Neural cell (in vitro differentiated cells): ENCODE measurements at regions not wholly inside any gene's neighbourhood (a gene's known extent, or its start where the extent isn't known, plus 50 kb on each side); places are given as distances from the start of the nearest gene placed in this dataset.

Experiments used
- H2AFZ ChIP-seq: fragments of 200-600, 300-800 bp; sonication (generic), shearing (Covaris generic); 2 replicates; pipeline ENCODE4 v1.6.0; 2014; ENCODE audit warnings: low read depth, mild to moderate bottlenecking, antibody characterized with exemption, low read length, moderate library complexity
- H3F3A ChIP-seq: fragments of 200-600 bp; shearing (Covaris generic); 2 replicates; pipeline ENCODE4 v1.6.1; 2016; ENCODE audit warnings: mild to moderate bottlenecking, moderate library complexity, mixed read lengths, antibody characterized with exemption, low read length; ENCODE audit not compliant: insufficient read depth, poor library complexity, severe bottlenecking
- H3K27ac ChIP-seq: fragments of 200-600, 300-800 bp; sonication (generic), shearing (Covaris generic); 2 replicates; pipeline ENCODE4 v1.5.1; 2014; ENCODE audit warnings: mild to moderate bottlenecking, low read length, moderate library complexity
- H3K27me3 ChIP-seq: fragments of 300-800, 200-600 bp; sonication (generic), shearing (Covaris generic); 2 replicates; pipeline ENCODE4 v1.6.0; 2014; ENCODE audit warnings: mild to moderate bottlenecking, low read depth, low read length, moderate library complexity; ENCODE audit not compliant: insufficient read depth
- H3K36me3 ChIP-seq: fragments of 300-800, 200-600 bp; sonication (generic), shearing (Covaris generic); 2 replicates; pipeline ENCODE4 v1.5.1; 2014; ENCODE audit warnings: mild to moderate bottlenecking, antibody characterized with exemption, low read length, moderate library complexity; ENCODE audit not compliant: insufficient read depth
- H3K4me2 ChIP-seq: fragments of 300-800, 200-600 bp; sonication (generic), shearing (Covaris generic); 2 replicates; pipeline ENCODE4 v1.6.0; 2014; ENCODE audit warnings: mild to moderate bottlenecking, low read length
- H3K4me3 ChIP-seq: fragments of 300-800, 200-600 bp; sonication (generic), shearing (Covaris generic); 2 replicates; pipeline ENCODE4 v1.5.1; 2014; ENCODE audit warnings: mild to moderate bottlenecking, low read length, moderate library complexity
- H3K79me2 ChIP-seq: fragments of 200-600 bp; shearing (Covaris generic); replicated peaks from 2 replicates; pipeline ENCODE4 v1.6.0; 2014; ENCODE audit warnings: mild to moderate bottlenecking, low read length, moderate library complexity; ENCODE audit not compliant: insufficient read depth
- H3K9ac ChIP-seq: fragments of 300-800, 200-600 bp; sonication (generic), shearing (Covaris generic); 2 replicates; pipeline ENCODE4 v1.6.1; 2016; ENCODE audit warnings: mild to moderate bottlenecking, low read length, mixed read lengths
- H3K9me2 ChIP-seq: fragments of 200-600 bp; shearing (Covaris generic); 2 replicates; pipeline ENCODE4 v1.6.1; 2016; ENCODE audit warnings: mild to moderate bottlenecking, low read length, mixed read lengths; ENCODE audit not compliant: insufficient read depth
- H3K9me3 ChIP-seq: fragments of 200-600, 300-800 bp; sonication (generic), shearing (Covaris generic); 2 replicates; pipeline ENCODE4 v1.6.1; 2016; ENCODE audit warnings: mild to moderate bottlenecking, mixed run types, low read length, moderate library complexity, mixed read lengths
- H4K20me1 ChIP-seq: fragments of 200-600 bp; shearing (Covaris generic); 2 replicates; pipeline ENCODE4 v1.6.1; 2016; ENCODE audit warnings: mild to moderate bottlenecking, mixed run types; ENCODE audit not compliant: insufficient read depth
- CTCF ChIP-seq: fragments of 450-650 bp; IDR thresholded peaks from 2 replicates; pipeline ENCODE4 v1.5.1; 2014; ENCODE audit warnings: antibody characterized with exemption, mild to moderate bottlenecking, moderate library complexity; ENCODE audit not compliant: poor library complexity, severe bottlenecking
- EP300 ChIP-seq: fragments of 450-650 bp; conservative IDR thresholded peaks from 2 replicates; pipeline ENCODE4 v1.6.1; 2014; ENCODE audit warnings: antibody characterized with exemption, mild to moderate bottlenecking, moderate library complexity; ENCODE audit not compliant: poor library complexity, severe bottlenecking
- EZH2 ChIP-seq: fragments of 200-600, 300-800 bp; shearing (Covaris generic), sonication (generic); IDR thresholded peaks from 2 replicates; pipeline ENCODE4 v1.6.1; 2014; ENCODE audit warnings: antibody characterized with exemption, low read length, borderline replicate concordance, mild to moderate bottlenecking; ENCODE audit not compliant: insufficient read depth, poor library complexity, severe bottlenecking
- MXI1 ChIP-seq: fragments of 450-650 bp; conservative IDR thresholded peaks from 2 replicates; pipeline ENCODE4 v1.6.1; 2014; ENCODE audit warnings: antibody characterized with exemption, mild to moderate bottlenecking; ENCODE audit not compliant: poor library complexity, severe bottlenecking
- POLR2AphosphoS5 ChIP-seq: IDR thresholded peaks from 2 replicates; pipeline ENCODE4 v1.6.1; 2012
- RAD21 ChIP-seq: fragments of 450-650 bp; conservative IDR thresholded peaks from 2 replicates; pipeline ENCODE4 v1.6.1; 2014; ENCODE audit warnings: antibody characterized with exemption, mild to moderate bottlenecking, moderate library complexity
- SMC3 ChIP-seq: fragments of 450-650 bp; conservative IDR thresholded peaks from 2 replicates; pipeline ENCODE4 v1.6.1; 2014; ENCODE audit warnings: antibody characterized with exemption, mild to moderate bottlenecking, moderate library complexity; ENCODE audit not compliant: poor library complexity
- TAF1 ChIP-seq: IDR thresholded peaks from 2 replicates; pipeline ENCODE4 v1.6.1; 2012; ENCODE audit warnings: low read depth
- TF ChIP-seq, protein P1 (sequence below): IDR thresholded peaks from 2 replicates; pipeline ENCODE4 v1.6.1; 2012; ENCODE audit warnings: borderline replicate concordance

- Histone ChIP-seq H3F3A (no peaks in the 10 kb centered on the region), H3K27me3 (no peaks in the 10 kb centered on the region), H3K4me2 (no peak overlapping the region), H3K9me3 (no peaks in the 10 kb centered on the region), H3K27ac (no peak overlapping the region), H2AFZ (no peak overlapping the region), H3K36me3 (no peaks in the 10 kb centered on the region), H3K79me2 (no peaks in the 10 kb centered on the region), H3K4me3 (no peak overlapping the region), H4K20me1 (no peaks in the 10 kb centered on the region), H3K9me2 (no peaks in the 10 kb centered on the region), H3K9ac (no peak overlapping the region)
- no peak for TF ChIP-seq POLR2AphosphoS5
Observed at GRCh38 chr21:28332796-28333195, 659.9 kb downstream of the LTN1 start.

DNA sequence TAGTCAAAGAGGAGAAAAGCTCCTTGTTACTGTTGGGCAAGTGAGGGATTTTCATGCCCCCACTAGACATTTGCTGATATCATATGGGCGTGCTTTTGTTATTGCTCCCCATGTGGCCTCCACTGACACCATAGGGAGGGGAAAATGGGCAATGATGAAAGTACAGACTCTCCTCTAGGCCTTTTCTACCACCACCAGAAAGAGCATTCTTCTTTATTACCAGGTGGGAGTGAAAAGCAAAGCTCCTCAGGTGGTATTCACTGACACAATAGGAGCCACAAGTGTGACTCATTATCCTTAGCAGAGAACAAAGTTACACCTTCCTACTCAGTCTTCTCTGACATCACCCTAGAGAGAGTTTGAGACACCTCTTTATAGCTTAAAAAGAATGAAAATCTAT is 667.1 kb downstream of the LTN1 start:
- Histone ChIP-seq H3K27ac (no peak overlapping the region), H3K36me3 (no peaks in the 10 kb centered on the region), H3K79me2 (no peaks in the 10 kb centered on the region)

More for the DNA sequence above, 667.1 kb downstream of the LTN1 start:
- no peaks in the 10 kb centered on the region for H3K9me3 ChIP-seq
- H3K27me3 ChIP-seq: no peaks in the 10 kb centered on the region
- no peak overlapping the region for H3K9ac ChIP-seq
- H3K4me3 ChIP-seq: no peak overlapping the region
- H4K20me1 ChIP-seq: no peaks in the 10 kb centered on the region
- no peak overlapping the region for H3K4me2 ChIP-seq
- TF ChIP-seq SMC3 (no peak), RAD21 (no peak), MXI1 (no peak), EP300 (no peak), POLR2AphosphoS5 (no peak), CTCF (no peak), TAF1 (no peak), EZH2 (no peak)
- TF ChIP-seq, protein P1, sequence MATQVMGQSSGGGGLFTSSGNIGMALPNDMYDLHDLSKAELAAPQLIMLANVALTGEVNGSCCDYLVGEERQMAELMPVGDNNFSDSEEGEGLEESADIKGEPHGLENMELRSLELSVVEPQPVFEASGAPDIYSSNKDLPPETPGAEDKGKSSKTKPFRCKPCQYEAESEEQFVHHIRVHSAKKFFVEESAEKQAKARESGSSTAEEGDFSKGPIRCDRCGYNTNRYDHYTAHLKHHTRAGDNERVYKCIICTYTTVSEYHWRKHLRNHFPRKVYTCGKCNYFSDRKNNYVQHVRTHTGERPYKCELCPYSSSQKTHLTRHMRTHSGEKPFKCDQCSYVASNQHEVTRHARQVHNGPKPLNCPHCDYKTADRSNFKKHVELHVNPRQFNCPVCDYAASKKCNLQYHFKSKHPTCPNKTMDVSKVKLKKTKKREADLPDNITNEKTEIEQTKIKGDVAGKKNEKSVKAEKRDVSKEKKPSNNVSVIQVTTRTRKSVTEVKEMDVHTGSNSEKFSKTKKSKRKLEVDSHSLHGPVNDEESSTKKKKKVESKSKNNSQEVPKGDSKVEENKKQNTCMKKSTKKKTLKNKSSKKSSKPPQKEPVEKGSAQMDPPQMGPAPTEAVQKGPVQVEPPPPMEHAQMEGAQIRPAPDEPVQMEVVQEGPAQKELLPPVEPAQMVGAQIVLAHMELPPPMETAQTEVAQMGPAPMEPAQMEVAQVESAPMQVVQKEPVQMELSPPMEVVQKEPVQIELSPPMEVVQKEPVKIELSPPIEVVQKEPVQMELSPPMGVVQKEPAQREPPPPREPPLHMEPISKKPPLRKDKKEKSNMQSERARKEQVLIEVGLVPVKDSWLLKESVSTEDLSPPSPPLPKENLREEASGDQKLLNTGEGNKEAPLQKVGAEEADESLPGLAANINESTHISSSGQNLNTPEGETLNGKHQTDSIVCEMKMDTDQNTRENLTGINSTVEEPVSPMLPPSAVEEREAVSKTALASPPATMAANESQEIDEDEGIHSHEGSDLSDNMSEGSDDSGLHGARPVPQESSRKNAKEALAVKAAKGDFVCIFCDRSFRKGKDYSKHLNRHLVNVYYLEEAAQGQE: no peak
- H3F3A ChIP-seq: no peaks in the 10 kb centered on the region
- no peak overlapping the region for H2AFZ ChIP-seq
- no peaks in the 10 kb centered on the region for H3K9me2 ChIP-seq
